BJ (cell line): ENCODE measurements at regions not wholly inside any gene's neighbourhood (a gene's known extent, or its start where the extent isn't known, plus 50 kb on each side); places are given as distances from the start of the nearest gene placed in this dataset.

Source experiments
- CTCF ChIA-PET: fragments of 350-600 bp; formaldehyde crosslinking; extraction: SDS; loops from one replicate; lab custom pipeline; 2021; ENCODE audit warnings: antibody characterized with exemption, inconsistent platforms; lab: Yijun Ruan, JAX
- POLR2A ChIA-PET: fragments of 300-600 bp; sonication (Branson Sonifier 250); formaldehyde crosslinking; extraction: SDS; loops from one replicate; lab custom pipeline; 2021; ENCODE audit warnings: antibody characterized with exemption; lab: Charles Lee
- DNase-seq: peaks from one replicate; pipeline ENCODE4 v3.0.0-alpha.2; 2011; ENCODE audit warnings: low read depth
- H3K27me3 ChIP-seq: 2 replicates; pipeline ENCODE4 v1.6.0; 2011; ENCODE audit warnings: low read length; ENCODE audit not compliant: control insufficient read depth, insufficient read depth
- H3K36me3 ChIP-seq: 2 replicates; pipeline ENCODE4 v1.5.1; 2011; ENCODE audit warnings: low read length; ENCODE audit not compliant: control insufficient read depth, insufficient read depth
- H3K4me3 ChIP-seq: 2 replicates; pipeline ENCODE4 v1.5.1; 2011; ENCODE audit warnings: low read depth, mild to moderate bottlenecking, control low read depth, low read length
- TF ChIP-seq, protein P1 (sequence below): IDR thresholded peaks from 2 replicates; pipeline ENCODE4 v1.5.1; 2011; ENCODE audit warnings: low read depth, mild to moderate bottlenecking, control low read depth, inconsistent platforms, low read length, moderate library complexity; ENCODE audit not compliant: insufficient read depth

GRCh38 chr3:109784852-109785631, 447.7 kb upstream of the DPPA4 start:
- no peaks in the 10 kb centered on the region for H3K27me3 ChIP-seq
- CTCF ChIA-PET, result no interaction called here
- no peak for DNase-seq
- no peaks in the 10 kb centered on the region for H3K36me3 ChIP-seq
- H3K4me3 ChIP-seq, result no peak overlapping the region
- POLR2A ChIA-PET, result no interaction called here
- TF ChIP-seq, protein P1, sequence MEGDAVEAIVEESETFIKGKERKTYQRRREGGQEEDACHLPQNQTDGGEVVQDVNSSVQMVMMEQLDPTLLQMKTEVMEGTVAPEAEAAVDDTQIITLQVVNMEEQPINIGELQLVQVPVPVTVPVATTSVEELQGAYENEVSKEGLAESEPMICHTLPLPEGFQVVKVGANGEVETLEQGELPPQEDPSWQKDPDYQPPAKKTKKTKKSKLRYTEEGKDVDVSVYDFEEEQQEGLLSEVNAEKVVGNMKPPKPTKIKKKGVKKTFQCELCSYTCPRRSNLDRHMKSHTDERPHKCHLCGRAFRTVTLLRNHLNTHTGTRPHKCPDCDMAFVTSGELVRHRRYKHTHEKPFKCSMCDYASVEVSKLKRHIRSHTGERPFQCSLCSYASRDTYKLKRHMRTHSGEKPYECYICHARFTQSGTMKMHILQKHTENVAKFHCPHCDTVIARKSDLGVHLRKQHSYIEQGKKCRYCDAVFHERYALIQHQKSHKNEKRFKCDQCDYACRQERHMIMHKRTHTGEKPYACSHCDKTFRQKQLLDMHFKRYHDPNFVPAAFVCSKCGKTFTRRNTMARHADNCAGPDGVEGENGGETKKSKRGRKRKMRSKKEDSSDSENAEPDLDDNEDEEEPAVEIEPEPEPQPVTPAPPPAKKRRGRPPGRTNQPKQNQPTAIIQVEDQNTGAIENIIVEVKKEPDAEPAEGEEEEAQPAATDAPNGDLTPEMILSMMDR, result no peak

- no peak overlapping the region for H3K4me3 ChIP-seq
- H3K36me3 ChIP-seq, result no peaks in the 10 kb centered on the region
- DNase-seq, result no peak
- no peaks in the 10 kb centered on the region for H3K27me3 ChIP-seq
- ChIA-PET POLR2A (no interaction called here), CTCF (no interaction called here)
- TF ChIP-seq, protein P1, result peak; percentile 31
Measured at GRCh38 chr3:109803274-109803673, 465.9 kb upstream of the DPPA4 start.

DNA sequence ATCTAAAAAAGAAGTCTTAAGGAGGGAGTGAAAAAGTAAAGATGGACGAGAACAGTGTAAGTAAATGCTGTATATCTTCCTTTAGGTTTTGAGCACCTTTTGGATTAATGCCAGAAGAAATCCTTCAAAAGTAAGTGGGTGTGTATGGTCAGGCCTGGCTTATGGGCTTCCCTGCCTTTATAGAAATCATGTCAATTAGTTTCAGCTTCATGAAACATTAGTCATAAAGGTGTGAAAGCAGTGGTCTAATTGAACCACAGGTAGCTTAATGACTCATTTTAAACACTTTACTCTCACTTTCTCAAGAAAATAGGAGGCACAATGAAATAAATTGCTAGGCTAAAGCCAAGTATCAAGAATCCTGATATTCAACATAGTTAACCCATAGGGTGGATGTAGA, 467.4 kb upstream of the DPPA4 start:
- ChIA-PET CTCF (interaction anchor here (0.6 to 0.9 kb wide), 2 partner anchors 19 to 300 kb away, joined by 3 read pairs; no protein-coding TSS in a partner anchor), POLR2A (no interaction called here)
- Histone ChIP-seq H3K4me3 (no peak overlapping the region), H3K27me3 (no peaks in the 10 kb centered on the region), H3K36me3 (no peaks in the 10 kb centered on the region)
- DNase-seq, result no peak
- TF ChIP-seq, protein P1, result no peak

- ChIA-PET CTCF (no interaction called here), POLR2A (no interaction called here)
- H3K27me3 ChIP-seq, result no peaks in the 10 kb centered on the region
- H3K36me3 ChIP-seq, result no peaks in the 10 kb centered on the region
- H3K4me3 ChIP-seq, result no peak overlapping the region
- TF ChIP-seq, protein P1, result no peak
- no peak for DNase-seq
Measured at GRCh38 chr3:109806929-109807328, 469.6 kb upstream of the DPPA4 start.

DNA sequence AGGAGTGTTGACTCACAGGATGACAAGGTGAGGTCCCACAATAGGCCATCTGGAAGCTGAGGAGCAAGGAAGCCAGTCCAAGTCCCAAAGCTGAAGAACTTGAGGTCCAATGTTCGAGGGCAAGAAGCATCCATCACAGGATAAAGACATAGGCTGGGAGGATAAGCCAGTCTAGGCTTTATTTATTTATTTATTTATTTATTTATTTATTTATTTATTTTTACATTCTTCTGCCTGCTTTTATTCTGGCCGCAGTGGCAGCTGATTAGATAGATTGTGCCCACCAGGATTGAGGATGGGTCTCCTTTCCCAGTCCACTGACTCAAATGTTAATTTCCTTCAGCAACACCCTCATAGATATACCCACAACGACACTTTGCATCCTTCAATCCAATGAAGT, 472.2 kb upstream of the DPPA4 start:
- CTCF ChIA-PET, result no interaction called here
- DNase-seq, result no peak
- no peak overlapping the region for H3K4me3 ChIP-seq
- TF ChIP-seq, protein P1, result no peak
- POLR2A ChIA-PET, result no interaction called here
- H3K36me3 ChIP-seq, result no peaks in the 10 kb centered on the region
- no peaks in the 10 kb centered on the region for H3K27me3 ChIP-seq
